ENCODE measurements at regions not wholly inside any gene's neighbourhood (a gene's known extent, or its start where the extent isn't known, plus 50 kb on each side); places are given as distances from the start of the nearest gene placed in this dataset.

GRCh38 chr10:78390817-78391216 is 357.2 kb downstream of the RPS24 start:
- TF ChIP-seq CTCF (IDR thresholded peaks at IDR 0.05; ENCODE audit: borderline replicate concordance, control extremely low read depth, extremely low read depth, insufficient read depth, missing control alignments), result no peak
- no peak for DNase-seq (ENCODE audit: low spot score)
- in situ Hi-C loops (cut with MboI; ENCODE audit: low sequenced_read_pairs, unreplicated experiment), result no loop called here

- TF ChIP-seq CTCF (IDR thresholded peaks at IDR 0.05; ENCODE audit: borderline replicate concordance, control extremely low read depth, extremely low read depth, insufficient read depth, missing control alignments), result no peak
- DNase-seq (ENCODE audit: low spot score), result no peak
- in situ Hi-C loops (cut with MboI; ENCODE audit: low sequenced_read_pairs, unreplicated experiment), result no loop called here
Measured at GRCh38 chr10:78391585-78391984, 357.9 kb downstream of the RPS24 start.

- no peak for TF ChIP-seq CTCF (IDR thresholded peaks at IDR 0.05; ENCODE audit: borderline replicate concordance, control extremely low read depth, extremely low read depth, insufficient read depth, missing control alignments)
- in situ Hi-C loops (cut with MboI; ENCODE audit: low sequenced_read_pairs, unreplicated experiment), result no loop called here
- no peak for DNase-seq (ENCODE audit: low spot score)
Measured at GRCh38 chr10:78392197-78392596, 358.5 kb downstream of the RPS24 start.

- no peak for TF ChIP-seq CTCF (IDR thresholded peaks at IDR 0.05; ENCODE audit: borderline replicate concordance, control extremely low read depth, extremely low read depth, insufficient read depth, missing control alignments)
- in situ Hi-C loops (cut with MboI; ENCODE audit: low sequenced_read_pairs, unreplicated experiment), result no loop called here
- no peak for DNase-seq (ENCODE audit: low spot score)
Measured at GRCh38 chr10:78393094-78393493, 359.4 kb downstream of the RPS24 start.

- in situ Hi-C loops (cut with MboI; ENCODE audit: low sequenced_read_pairs, unreplicated experiment), result no loop called here
- no peak for TF ChIP-seq CTCF (IDR thresholded peaks at IDR 0.05; ENCODE audit: borderline replicate concordance, control extremely low read depth, extremely low read depth, insufficient read depth, missing control alignments)
- no peak for DNase-seq (ENCODE audit: low spot score)
Measured at GRCh38 chr10:78394047-78394446, 360.4 kb downstream of the RPS24 start.

GRCh38 chr10:78395162-78395561 is 361.5 kb downstream of the RPS24 start:
- in situ Hi-C loops (cut with MboI; ENCODE audit: low sequenced_read_pairs, unreplicated experiment), result no loop called here
- no peak for DNase-seq (ENCODE audit: low spot score)
- TF ChIP-seq CTCF (IDR thresholded peaks at IDR 0.05; ENCODE audit: borderline replicate concordance, control extremely low read depth, extremely low read depth, insufficient read depth, missing control alignments), result no peak

- no peak for TF ChIP-seq CTCF (IDR thresholded peaks at IDR 0.05; ENCODE audit: borderline replicate concordance, control extremely low read depth, extremely low read depth, insufficient read depth, missing control alignments)
- DNase-seq (ENCODE audit: low spot score), result no peak
- in situ Hi-C loops (cut with MboI; ENCODE audit: low sequenced_read_pairs, unreplicated experiment), result no loop called here
Measured at GRCh38 chr10:78396754-78397153, 363.1 kb downstream of the RPS24 start.

Data from GM13976 (cell line).